GM04504 (cell line): ENCODE measurements at regions not wholly inside any gene's neighbourhood (a gene's known extent, or its start where the extent isn't known, plus 50 kb on each side); places are given as distances from the start of the nearest gene placed in this dataset.
"Not testable (repeated sequence)": the region's sequence is repeated elsewhere in the genome, so short reads cannot be mapped to it uniquely, and the experiment has no call there.

ENCODE experiments used
- DNase-seq: peaks from one replicate; pipeline ENCODE4 v3.0.0-alpha.2; 2012; ENCODE audit warnings: low read depth

GRCh38 chr16:86231321-86231995, 278.9 kb upstream of the FOXF1 start:
- no peak for DNase-seq

- no peak for DNase-seq
Observed at GRCh38 chr16:86231996-86232350, 278.4 kb upstream of the FOXF1 start.

- no peak for DNase-seq
Observed at GRCh38 chr16:86232496-86232895, 277.8 kb upstream of the FOXF1 start.

GRCh38 chr16:86233506-86233905, 276.8 kb upstream of the FOXF1 start:
- DNase-seq = not testable (repeated sequence)

GRCh38 chr16:86239381-86239780, 270.9 kb upstream of the FOXF1 start:
- no peak for DNase-seq

- DNase-seq = no peak
Observed at GRCh38 chr16:86240716-86241363, 269.5 kb upstream of the FOXF1 start.

- no peak for DNase-seq
Observed at GRCh38 chr16:86241681-86242080, 268.6 kb upstream of the FOXF1 start.

- DNase-seq = no peak
Observed at GRCh38 chr16:86242244-86243122, 267.8 kb upstream of the FOXF1 start.

GRCh38 chr16:86243123-86243473, 267.2 kb upstream of the FOXF1 start:
- DNase-seq = no peak

- DNase-seq = no peak
Observed at GRCh38 chr16:86243571-86244154, 266.7 kb upstream of the FOXF1 start.

- DNase-seq = no peak
Observed at GRCh38 chr16:86244158-86244557, 266.2 kb upstream of the FOXF1 start.

- no peak for DNase-seq
Observed at GRCh38 chr16:86244936-86245335, 265.4 kb upstream of the FOXF1 start.

GRCh38 chr16:86245351-86245750, 265.0 kb upstream of the FOXF1 start:
- DNase-seq = no peak

- DNase-seq = no peak
Observed at GRCh38 chr16:86245895-86246294, 264.4 kb upstream of the FOXF1 start.

GRCh38 chr16:86248310-86248905, 261.9 kb upstream of the FOXF1 start:
- no peak for DNase-seq

- no peak for DNase-seq
Observed at GRCh38 chr16:86249631-86250030, 260.7 kb upstream of the FOXF1 start.

- no peak for DNase-seq
Observed at GRCh38 chr16:86251682-86252081, 258.6 kb upstream of the FOXF1 start.

GRCh38 chr16:86252596-86252995, 257.7 kb upstream of the FOXF1 start:
- DNase-seq = no peak

GRCh38 chr16:86255966-86256365, 254.4 kb upstream of the FOXF1 start:
- DNase-seq = no peak

GRCh38 chr16:86256995-86257394, 253.3 kb upstream of the FOXF1 start:
- no peak for DNase-seq

GRCh38 chr16:86257546-86257945, 252.8 kb upstream of the FOXF1 start:
- no peak for DNase-seq

GRCh38 chr16:86258713-86259112, 251.6 kb upstream of the FOXF1 start:
- DNase-seq = no peak
